MCF 10A (cell line): ENCODE measurements at regions not wholly inside any gene's neighbourhood (a gene's known extent, or its start where the extent isn't known, plus 50 kb on each side); places are given as distances from the start of the nearest gene placed in this dataset.
"Not testable (repeated sequence)": the region's sequence is repeated elsewhere in the genome, so short reads cannot be mapped to it uniquely, and the experiment has no call there.

Source experiments
- BruUV-seq: library from RNA; stranded (reverse); fragments of 400-500 nt; replicated peaks from 2 replicates; lab custom pipeline; 2021; lab: Mats Ljungman, UMichigan
- CTCF ChIA-PET: fragments of 300-600 bp; sonication (Branson Sonifier 250); formaldehyde crosslinking; extraction: SDS; loops from one replicate; lab custom pipeline; 2021; ENCODE audit warnings: antibody characterized with exemption, inconsistent platforms; lab: Yijun Ruan, JAX
- POLR2A ChIA-PET: fragments of 300-600, 350-650 bp; sonication (Branson Sonifier 250); formaldehyde crosslinking; extraction: SDS; loops from one replicate; lab custom pipeline; 2020; ENCODE audit warnings: antibody characterized with exemption, inconsistent platforms; lab: Yijun Ruan, JAX
- DNase-seq: peaks from one replicate; pipeline ENCODE4 v3.0.0-alpha.2; 2018; ENCODE audit not compliant: unreplicated experiment
- H3K27ac Mint-ChIP-seq: one replicate; pipeline ENCODE4 v1.8.0; 2022; ENCODE audit warnings: mild to moderate bottlenecking, low read depth, mixed read lengths; ENCODE audit not compliant: unreplicated experiment
- H3K27me3 Mint-ChIP-seq: one replicate; pipeline ENCODE4 v1.8.0; 2022; ENCODE audit warnings: mixed read lengths; ENCODE audit not compliant: insufficient read depth, unreplicated experiment
- H3K36me3 Mint-ChIP-seq: one replicate; pipeline ENCODE4 v1.8.0; 2022; ENCODE audit warnings: mild to moderate bottlenecking, moderate library complexity, mixed read lengths; ENCODE audit not compliant: insufficient read depth, unreplicated experiment
- H3K4me1 Mint-ChIP-seq: one replicate; pipeline ENCODE4 v1.8.0; 2022; ENCODE audit warnings: mixed read lengths; ENCODE audit not compliant: insufficient read depth, unreplicated experiment
- H3K4me3 Mint-ChIP-seq: one replicate; pipeline ENCODE4 v1.8.0; 2022; ENCODE audit warnings: mild to moderate bottlenecking, moderate library complexity, mixed read lengths; ENCODE audit not compliant: unreplicated experiment
- H3K9me3 Mint-ChIP-seq: one replicate; pipeline ENCODE4 v1.8.0; 2022; ENCODE audit warnings: mixed read lengths; ENCODE audit not compliant: unreplicated experiment
- intact Hi-C: fragments of 100-400 bp; cut with micrococcal nuclease; formaldehyde crosslinking; loops from 2 replicates; pipeline ENCODE4 v1.14.1; 2022
- TF ChIP-seq, protein P1 (sequence below): fragments of 200-600 bp; IDR thresholded peaks from one replicate; pipeline ENCODE4 v1.8.0; 2022; ENCODE audit warnings: antibody characterized with exemption, mild to moderate bottlenecking; ENCODE audit not compliant: unreplicated experiment

DNA sequence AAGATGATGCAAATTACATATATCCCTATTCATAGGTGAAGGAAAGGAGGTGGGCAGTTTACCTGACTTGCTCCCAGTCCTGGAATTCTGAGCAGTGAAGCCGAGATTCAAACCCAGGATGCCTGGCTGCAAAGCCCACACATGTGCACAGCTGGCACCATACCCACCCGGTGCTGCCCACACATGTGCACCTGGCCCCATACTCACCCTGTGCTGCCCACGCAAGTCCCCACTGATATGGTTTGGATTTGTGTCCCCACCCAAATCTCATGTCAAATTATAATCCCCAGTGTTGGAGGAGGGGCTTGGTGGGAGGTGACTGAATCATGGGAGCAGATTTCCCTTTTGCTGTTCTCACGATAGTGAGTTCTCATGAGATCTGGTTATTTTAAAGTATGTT lies 179.2 kb upstream of the C14orf180 start:
- Mint-ChIP-seq H3K27me3 (peaks cover 48% of the 10 kb centered on the region), H3K4me1 (no peaks in the 10 kb centered on the region), H3K27ac (no peak overlapping the region), H3K4me3 (no peak overlapping the region), H3K36me3 (no peaks in the 10 kb centered on the region), H3K9me3 (peaks cover 10% of the 10 kb centered on the region)
- no peak for DNase-seq
- no TSS peak for BruUV-seq
- intact Hi-C loops: no loop called here
- ChIA-PET POLR2A (no interaction called here), CTCF (no interaction called here)
- TF ChIP-seq, protein P1, sequence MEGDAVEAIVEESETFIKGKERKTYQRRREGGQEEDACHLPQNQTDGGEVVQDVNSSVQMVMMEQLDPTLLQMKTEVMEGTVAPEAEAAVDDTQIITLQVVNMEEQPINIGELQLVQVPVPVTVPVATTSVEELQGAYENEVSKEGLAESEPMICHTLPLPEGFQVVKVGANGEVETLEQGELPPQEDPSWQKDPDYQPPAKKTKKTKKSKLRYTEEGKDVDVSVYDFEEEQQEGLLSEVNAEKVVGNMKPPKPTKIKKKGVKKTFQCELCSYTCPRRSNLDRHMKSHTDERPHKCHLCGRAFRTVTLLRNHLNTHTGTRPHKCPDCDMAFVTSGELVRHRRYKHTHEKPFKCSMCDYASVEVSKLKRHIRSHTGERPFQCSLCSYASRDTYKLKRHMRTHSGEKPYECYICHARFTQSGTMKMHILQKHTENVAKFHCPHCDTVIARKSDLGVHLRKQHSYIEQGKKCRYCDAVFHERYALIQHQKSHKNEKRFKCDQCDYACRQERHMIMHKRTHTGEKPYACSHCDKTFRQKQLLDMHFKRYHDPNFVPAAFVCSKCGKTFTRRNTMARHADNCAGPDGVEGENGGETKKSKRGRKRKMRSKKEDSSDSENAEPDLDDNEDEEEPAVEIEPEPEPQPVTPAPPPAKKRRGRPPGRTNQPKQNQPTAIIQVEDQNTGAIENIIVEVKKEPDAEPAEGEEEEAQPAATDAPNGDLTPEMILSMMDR: no peak

DNA sequence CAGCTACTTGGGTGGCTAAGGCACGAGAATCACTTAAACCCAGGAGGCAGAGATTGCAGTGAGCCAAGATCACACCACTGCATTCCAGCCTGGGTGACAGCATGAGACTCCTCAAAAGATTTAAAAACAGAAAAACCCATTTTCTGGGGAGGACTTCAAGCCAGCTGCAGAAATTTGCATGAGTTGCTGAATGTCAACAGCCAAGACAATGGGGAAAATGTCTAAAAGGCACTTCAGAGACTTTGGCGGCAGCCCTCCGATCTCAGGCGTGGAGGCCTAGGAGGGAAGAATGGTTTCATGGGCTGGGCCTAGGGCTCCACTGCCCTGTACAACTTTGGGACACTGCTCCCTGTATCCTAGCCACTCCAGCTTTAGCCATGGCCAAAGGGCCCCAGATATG lies 177.8 kb upstream of the C14orf180 start:
- TF ChIP-seq, protein P1: no peak
- Mint-ChIP-seq H3K4me3 (no peak overlapping the region), H3K27me3 (peaks cover 48% of the 10 kb centered on the region), H3K27ac (no peak overlapping the region), H3K36me3 (no peaks in the 10 kb centered on the region), H3K9me3 (peaks cover 10% of the 10 kb centered on the region), H3K4me1 (no peaks in the 10 kb centered on the region)
- no TSS peak for BruUV-seq
- DNase-seq: no peak
- ChIA-PET CTCF (no interaction called here), POLR2A (no interaction called here)
- intact Hi-C loops: no loop called here

DNA sequence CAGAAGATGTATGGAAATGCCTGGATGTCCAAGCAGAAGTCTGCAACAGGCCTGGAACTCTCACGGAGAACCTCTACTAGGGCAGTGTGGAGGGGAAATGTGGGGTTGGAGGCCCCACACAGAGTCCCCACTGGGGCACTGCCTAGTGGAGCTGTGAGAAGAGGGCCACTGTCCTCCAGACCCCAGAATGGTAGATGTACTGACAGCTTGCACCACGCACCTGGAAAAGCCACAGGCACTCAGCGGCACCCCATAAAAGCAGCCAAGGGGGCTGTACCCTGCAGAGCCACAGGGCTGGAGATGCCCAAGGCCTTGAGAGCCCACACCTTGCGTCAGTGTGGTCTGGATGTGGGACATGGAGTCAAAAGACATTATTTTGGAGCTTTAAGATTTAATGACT lies 177.3 kb upstream of the C14orf180 start:
- H3K27me3 Mint-ChIP-seq: peaks cover 51% of the 10 kb centered on the region
- POLR2A ChIA-PET, H3K27ac Mint-ChIP-seq, BruUV-seq, DNase-seq, H3K36me3 Mint-ChIP-seq, H3K4me1 Mint-ChIP-seq, CTCF ChIA-PET, H3K9me3 Mint-ChIP-seq, H3K4me3 Mint-ChIP-seq, intact Hi-C loops: not testable (repeated sequence)

DNA sequence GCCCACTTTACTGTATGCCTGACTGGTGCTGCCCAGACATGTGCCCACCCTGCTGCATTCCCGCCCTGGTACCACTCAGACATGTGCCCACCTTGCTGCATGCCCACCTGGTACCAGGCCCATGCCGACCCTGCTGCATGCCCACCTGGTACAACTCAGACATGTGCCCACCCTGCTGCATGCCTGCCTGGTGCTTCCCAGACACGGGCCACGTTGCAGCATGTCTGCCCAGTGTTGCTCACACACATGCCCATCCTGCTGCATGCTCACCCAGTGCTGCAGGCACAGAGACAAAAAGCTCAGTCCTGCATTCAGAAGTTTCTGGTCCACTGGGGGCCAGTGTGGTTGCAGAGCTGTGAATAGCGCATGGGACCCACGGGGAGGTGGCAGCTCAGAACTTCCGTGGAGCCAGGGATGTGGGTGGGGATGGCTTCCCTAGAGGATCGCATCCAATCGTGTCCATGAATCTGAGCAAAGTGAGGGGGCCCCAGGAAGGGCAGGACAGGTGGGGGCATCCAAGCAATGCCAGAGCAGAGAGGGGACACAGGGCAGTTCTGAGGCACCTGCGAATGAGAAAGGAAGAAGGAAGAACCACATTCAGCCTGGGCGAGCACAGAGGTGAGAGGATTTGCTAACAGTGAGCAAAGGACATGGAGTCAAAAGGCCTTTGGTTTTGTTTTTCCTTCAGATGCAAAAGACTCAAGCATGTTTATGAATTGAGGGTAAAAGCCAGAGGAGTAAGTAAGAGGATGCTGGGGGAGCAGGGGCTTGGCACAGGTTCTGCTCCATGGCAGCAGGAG lies 175.9 kb upstream of the C14orf180 start:
- ChIA-PET POLR2A (interaction anchor here (0.6 to 0.7 kb wide), 2 partner anchors 14 to 22 kb away, joined by 3 read pairs; no protein-coding TSS in a partner anchor), CTCF (interaction anchor here (0.6 kb wide), 1 partner anchor 238 kb away, joined by 6 read pairs; no protein-coding TSS in a partner anchor)
- Mint-ChIP-seq H3K4me1 (no peaks in the 10 kb centered on the region), H3K4me3 (no peak overlapping the region), H3K36me3 (no peaks in the 10 kb centered on the region), H3K27me3 (peaks cover 64% of the 10 kb centered on the region), H3K27ac (no peak overlapping the region), H3K9me3 (peaks cover 6% of the 10 kb centered on the region)
- BruUV-seq: no TSS peak
- DNase-seq: no peak
- TF ChIP-seq, protein P1: no peak
- intact Hi-C loops: no loop called here
